SJSA1 (cell line): ENCODE measurements at regions not wholly inside any gene's neighbourhood (a gene's known extent, or its start where the extent isn't known, plus 50 kb on each side); places are given as distances from the start of the nearest gene placed in this dataset.

ENCODE experiments used
- DNase-seq, 2 experiments: peaks; one replicate each; pipeline ENCODE4 v3.0.0-alpha.2; 2015 to 2020; ENCODE audit warnings: low spot score in 2 of 2, low read depth in 1 of 2
- H3K27ac ChIP-seq: fragments of 250-450 bp; sonication (Bioruptor Pico); 2 replicates; pipeline ENCODE4 v1.5.1; 2020; ENCODE audit warnings: mild to moderate bottlenecking, moderate library complexity
- H3K27me3 ChIP-seq: fragments of 250-450 bp; sonication (Bioruptor Pico); replicated peaks from 2 replicates; pipeline ENCODE4 v1.5.1; 2020; ENCODE audit warnings: mild to moderate bottlenecking, moderate library complexity
- H3K36me3 ChIP-seq: fragments of 250-450 bp; sonication (Bioruptor Pico); 2 replicates; pipeline ENCODE4 v1.5.1; 2020; ENCODE audit warnings: mild to moderate bottlenecking
- H3K4me1 ChIP-seq: fragments of 250-450 bp; sonication (Bioruptor Pico); replicated peaks from 2 replicates; pipeline ENCODE4 v1.6.1; 2021; ENCODE audit warnings: mild to moderate bottlenecking
- H3K4me3 ChIP-seq: fragments of 250-450 bp; sonication (Bioruptor Pico); 2 replicates; pipeline ENCODE4 v1.5.1; 2020; ENCODE audit warnings: mild to moderate bottlenecking
- H3K9me3 ChIP-seq: fragments of 250-450 bp; sonication (Bioruptor Pico); replicated peaks from 2 replicates; pipeline ENCODE4 v1.5.1; 2020; ENCODE audit warnings: mild to moderate bottlenecking

- H3K27me3 ChIP-seq: no peaks in the 10 kb centered on the region
- H3K4me3 ChIP-seq: no peak overlapping the region
- no peak for DNase-seq
- no peaks in the 10 kb centered on the region for H3K9me3 ChIP-seq
- no peaks in the 10 kb centered on the region for H3K4me1 ChIP-seq
- no peaks in the 10 kb centered on the region for H3K36me3 ChIP-seq
- no peak overlapping the region for H3K27ac ChIP-seq
Measured at GRCh38 chr12:28794786-28795185, 354.3 kb upstream of the FAR2 start.

DNA sequence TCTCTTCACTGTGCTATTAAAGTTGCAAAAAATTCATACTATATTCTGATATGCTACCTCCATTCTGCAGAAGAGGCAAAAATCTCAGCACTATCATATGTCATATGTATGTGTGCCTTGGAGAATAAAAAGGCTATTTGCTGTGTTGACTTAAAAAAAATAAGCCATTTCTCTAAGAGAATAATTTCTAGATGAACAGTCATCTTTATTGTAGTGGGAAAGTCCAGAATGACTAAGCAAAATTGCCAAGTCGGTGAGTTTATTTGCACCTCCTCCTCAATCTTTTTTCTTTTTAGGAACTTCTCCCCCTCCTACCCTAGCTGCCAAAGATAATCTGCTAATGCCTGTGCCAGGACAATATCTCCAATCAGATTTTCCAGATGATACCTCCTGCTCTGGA is 353.8 kb upstream of the FAR2 start:
- no peaks in the 10 kb centered on the region for H3K9me3 ChIP-seq
- H3K27ac ChIP-seq: no peak overlapping the region
- no peaks in the 10 kb centered on the region for H3K4me1 ChIP-seq
- no peak for DNase-seq
- H3K27me3 ChIP-seq: no peaks in the 10 kb centered on the region
- H3K36me3 ChIP-seq: no peaks in the 10 kb centered on the region
- no peak overlapping the region for H3K4me3 ChIP-seq

GRCh38 chr12:28799348-28799747 is 349.7 kb upstream of the FAR2 start:
- Histone ChIP-seq H3K27ac (no peak overlapping the region), H3K4me1 (no peaks in the 10 kb centered on the region), H3K9me3 (no peaks in the 10 kb centered on the region), H3K4me3 (no peak overlapping the region), H3K27me3 (no peaks in the 10 kb centered on the region), H3K36me3 (no peaks in the 10 kb centered on the region)
- DNase-seq: no peak

- H3K27ac ChIP-seq: no peak overlapping the region
- H3K4me3 ChIP-seq: no peak overlapping the region
- DNase-seq: no peak
- H3K36me3 ChIP-seq: no peaks in the 10 kb centered on the region
- no peaks in the 10 kb centered on the region for H3K4me1 ChIP-seq
- H3K27me3 ChIP-seq: no peaks in the 10 kb centered on the region
- H3K9me3 ChIP-seq: no peaks in the 10 kb centered on the region
Measured at GRCh38 chr12:28800129-28800528, 348.9 kb upstream of the FAR2 start.

GRCh38 chr12:28802706-28803438 is 346.2 kb upstream of the FAR2 start:
- no peak for DNase-seq
- Histone ChIP-seq H3K4me3 (no peak overlapping the region), H3K36me3 (no peaks in the 10 kb centered on the region), H3K4me1 (no peaks in the 10 kb centered on the region), H3K9me3 (no peaks in the 10 kb centered on the region), H3K27ac (no peak overlapping the region), H3K27me3 (no peaks in the 10 kb centered on the region)

DNA sequence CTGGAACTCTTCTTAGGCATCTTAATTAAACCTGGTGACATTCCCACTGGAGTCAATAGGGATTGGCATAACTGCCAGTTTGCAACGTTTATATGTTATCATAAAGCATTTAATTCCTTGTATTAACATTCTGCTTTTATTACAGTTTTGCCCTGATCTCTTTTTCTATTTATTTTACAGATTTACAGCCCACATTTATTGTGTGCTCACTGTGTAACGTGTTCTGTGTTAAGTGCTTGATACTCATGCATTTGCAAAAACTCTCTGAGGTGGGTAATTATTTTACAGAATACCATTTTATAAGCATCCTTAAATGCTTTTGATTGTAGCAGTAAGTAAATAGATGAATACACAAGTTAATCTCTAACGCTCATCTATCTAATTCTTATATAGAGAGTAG is 341.5 kb upstream of the FAR2 start:
- no peaks in the 10 kb centered on the region for H3K27me3 ChIP-seq
- no peaks in the 10 kb centered on the region for H3K9me3 ChIP-seq
- DNase-seq: no peak
- no peak overlapping the region for H3K27ac ChIP-seq
- no peaks in the 10 kb centered on the region for H3K36me3 ChIP-seq
- H3K4me3 ChIP-seq: no peak overlapping the region
- H3K4me1 ChIP-seq: no peaks in the 10 kb centered on the region

DNA sequence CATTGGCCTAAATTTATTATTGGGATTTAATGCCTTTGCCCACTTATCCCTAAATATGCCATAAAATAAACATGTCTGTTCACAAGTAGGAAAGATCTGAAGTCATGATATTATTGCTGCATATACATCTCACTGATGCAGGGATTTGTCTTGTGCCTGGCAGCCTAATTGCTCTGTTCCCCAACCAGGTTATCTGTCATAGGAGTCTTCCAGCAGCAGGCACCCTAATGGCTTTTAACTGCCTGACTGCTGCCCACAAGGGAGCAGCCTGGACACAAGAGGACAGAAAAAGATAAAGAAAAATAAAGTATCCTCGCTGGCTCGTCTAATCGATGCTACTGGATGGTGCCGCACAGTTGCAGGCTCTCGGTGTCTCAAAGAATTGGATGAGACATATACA is 337.6 kb upstream of the FAR2 start:
- Histone ChIP-seq H3K4me1 (no peaks in the 10 kb centered on the region), H3K27me3 (no peaks in the 10 kb centered on the region), H3K9me3 (no peaks in the 10 kb centered on the region), H3K4me3 (no peak overlapping the region), H3K27ac (no peak overlapping the region), H3K36me3 (no peaks in the 10 kb centered on the region)
- no peak for DNase-seq

DNA sequence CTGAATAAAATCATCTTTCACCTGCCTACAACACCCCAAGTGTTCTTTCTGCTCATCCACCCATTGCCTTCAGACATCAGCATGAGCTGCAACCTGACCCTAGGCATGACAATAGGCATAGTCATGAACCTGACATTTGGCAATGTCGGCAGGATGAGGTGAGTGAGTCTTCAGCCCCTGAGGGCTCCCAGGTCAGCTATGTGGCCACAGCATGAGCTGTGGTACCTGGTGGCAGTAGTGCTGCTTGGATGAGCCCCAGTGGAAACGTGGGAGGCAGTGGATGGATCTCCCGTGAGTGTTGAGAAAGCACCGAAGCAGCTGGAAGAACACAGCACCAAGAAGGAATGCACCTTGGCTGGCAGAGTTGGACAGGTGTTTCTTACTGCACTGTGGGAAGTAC is 334.8 kb upstream of the FAR2 start:
- DNase-seq: no peak
- Histone ChIP-seq H3K9me3 (no peaks in the 10 kb centered on the region; the same call in 1 of the 2 replicates), H3K27ac (no peak overlapping the region), H3K4me3 (no peak overlapping the region), H3K27me3 (no peaks in the 10 kb centered on the region), H3K4me1 (no peaks in the 10 kb centered on the region), H3K36me3 (no peaks in the 10 kb centered on the region)

- Histone ChIP-seq H3K36me3 (no peaks in the 10 kb centered on the region), H3K27me3 (no peaks in the 10 kb centered on the region), H3K4me1 (no peaks in the 10 kb centered on the region), H3K4me3 (no peak overlapping the region), H3K9me3 (no peaks in the 10 kb centered on the region; the same call in 1 of the 2 replicates), H3K27ac (no peak overlapping the region)
- DNase-seq: no peak
Measured at GRCh38 chr12:28817524-28817923, 331.6 kb upstream of the FAR2 start.

DNA sequence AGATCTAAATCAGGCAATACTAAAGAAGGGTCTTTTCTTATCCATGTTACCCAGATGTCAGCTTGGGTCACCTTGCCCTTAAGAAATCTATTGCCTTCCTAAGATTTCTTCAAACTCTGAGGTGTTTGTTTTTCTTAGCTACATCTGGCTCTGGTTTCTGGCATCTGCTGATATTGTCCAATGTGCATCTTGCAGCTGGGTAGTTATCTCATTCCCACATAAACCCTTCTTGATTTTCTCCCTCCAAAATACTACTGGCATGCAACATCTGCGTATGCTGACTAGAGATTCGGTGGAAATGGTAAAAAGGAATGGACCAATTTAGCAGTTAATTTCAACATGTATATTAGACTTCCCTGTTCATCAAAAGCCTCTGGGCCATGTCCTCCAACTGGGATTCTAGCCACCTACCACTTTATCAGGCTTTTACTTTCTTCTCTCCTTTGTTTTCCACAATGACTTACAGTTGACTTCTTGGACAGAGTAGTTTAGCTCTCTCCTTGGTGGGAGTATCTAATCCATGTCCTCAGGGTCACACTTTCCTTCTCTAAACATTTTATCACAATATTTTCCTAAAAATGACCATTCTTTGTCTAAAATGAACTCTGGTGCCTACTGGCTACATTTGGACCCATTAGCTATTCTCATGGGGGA is 324.8 kb upstream of the FAR2 start:
- Histone ChIP-seq H3K4me3 (no peak overlapping the region), H3K36me3 (no peaks in the 10 kb centered on the region), H3K27ac (no peak overlapping the region), H3K4me1 (no peaks in the 10 kb centered on the region), H3K27me3 (no peaks in the 10 kb centered on the region), H3K9me3 (no peaks in the 10 kb centered on the region)
- no peak for DNase-seq

DNA sequence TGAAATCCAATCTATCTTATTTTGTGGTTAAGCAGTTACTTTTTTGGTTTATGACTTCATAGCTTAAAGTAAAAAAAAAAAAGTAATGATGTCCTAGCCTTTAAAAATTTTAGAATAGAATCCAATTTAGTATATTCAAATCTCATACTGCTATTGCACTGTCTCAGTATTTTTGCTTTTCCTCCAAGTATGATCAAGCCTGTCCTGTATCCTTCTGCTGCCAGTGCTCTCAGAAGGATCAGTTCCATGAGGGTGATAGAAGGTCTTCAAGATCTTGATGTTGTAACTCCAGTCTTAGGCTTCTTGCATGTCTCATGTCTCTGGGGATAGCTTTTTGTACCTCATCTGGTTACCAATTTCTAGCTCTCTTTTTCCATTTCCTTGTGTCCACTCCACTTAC is 324.2 kb upstream of the FAR2 start:
- DNase-seq: no peak
- Histone ChIP-seq H3K4me1 (no peaks in the 10 kb centered on the region), H3K27me3 (no peaks in the 10 kb centered on the region), H3K9me3 (no peaks in the 10 kb centered on the region), H3K36me3 (no peaks in the 10 kb centered on the region), H3K27ac (no peak overlapping the region), H3K4me3 (no peak overlapping the region)

- Histone ChIP-seq H3K4me1 (no peaks in the 10 kb centered on the region), H3K9me3 (no peaks in the 10 kb centered on the region), H3K36me3 (no peaks in the 10 kb centered on the region), H3K4me3 (no peak overlapping the region), H3K27me3 (no peaks in the 10 kb centered on the region), H3K27ac (no peak overlapping the region)
- DNase-seq: no peak
Measured at GRCh38 chr12:28826766-28827165, 322.3 kb upstream of the FAR2 start.

- Histone ChIP-seq H3K4me1 (no peaks in the 10 kb centered on the region), H3K4me3 (no peak overlapping the region), H3K36me3 (no peaks in the 10 kb centered on the region), H3K27ac (no peak overlapping the region), H3K9me3 (no peaks in the 10 kb centered on the region), H3K27me3 (no peaks in the 10 kb centered on the region)
- no peak for DNase-seq
Measured at GRCh38 chr12:28827861-28828260, 321.2 kb upstream of the FAR2 start.

DNA sequence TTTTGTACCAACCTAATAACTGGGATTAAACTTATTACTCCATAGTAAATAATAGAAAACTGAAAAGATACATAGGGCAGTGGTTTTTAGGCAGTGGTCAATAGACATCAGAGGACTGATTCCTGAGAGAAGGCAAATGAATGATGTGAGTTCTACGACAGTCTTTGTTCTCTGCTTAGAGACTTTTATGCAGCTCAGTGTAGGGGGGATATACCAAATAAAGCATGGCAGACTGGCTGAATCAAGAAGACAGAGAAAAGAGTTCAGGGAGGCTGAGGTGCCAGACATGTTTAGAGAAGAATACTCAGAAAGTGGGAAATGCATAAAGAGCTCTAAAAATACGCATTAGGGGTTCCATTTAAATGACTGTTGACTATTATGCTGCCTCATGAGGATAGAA is 320.8 kb upstream of the FAR2 start:
- Histone ChIP-seq H3K27me3 (no peaks in the 10 kb centered on the region), H3K4me3 (no peak overlapping the region), H3K4me1 (no peaks in the 10 kb centered on the region), H3K27ac (no peak overlapping the region), H3K36me3 (no peaks in the 10 kb centered on the region), H3K9me3 (no peaks in the 10 kb centered on the region)
- DNase-seq: no peak

- no peaks in the 10 kb centered on the region for H3K27me3 ChIP-seq
- H3K27ac ChIP-seq: no peak overlapping the region
- H3K4me1 ChIP-seq: no peaks in the 10 kb centered on the region
- no peaks in the 10 kb centered on the region for H3K9me3 ChIP-seq
- DNase-seq: no peak
- no peaks in the 10 kb centered on the region for H3K36me3 ChIP-seq
- no peak overlapping the region for H3K4me3 ChIP-seq
Measured at GRCh38 chr12:28830491-28830890, 318.6 kb upstream of the FAR2 start.
